OCI-LY1 (cell line): ENCODE measurements at regions not wholly inside any gene's neighbourhood (a gene's known extent, or its start where the extent isn't known, plus 50 kb on each side); places are given as distances from the start of the nearest gene placed in this dataset.

Experiments
- H2AFZ ChIP-seq: fragments of 200-600 bp; sonication (generic), shearing (Covaris generic); 2 replicates; pipeline ENCODE4 v1.6.0; 2014; ENCODE audit warnings: antibody characterized with exemption, mild to moderate bottlenecking, low read length
- H3F3A ChIP-seq: fragments of 200-600 bp; sonication (generic), shearing (Covaris generic); 2 replicates; pipeline ENCODE4 v1.6.0; 2014; ENCODE audit warnings: mild to moderate bottlenecking, antibody characterized with exemption, low read length, moderate library complexity; ENCODE audit not compliant: insufficient read depth
- H3K27ac ChIP-seq: fragments of 200-600 bp; sonication (generic); 2 replicates; pipeline ENCODE4 v1.5.1; 2014; ENCODE audit warnings: low read length, mixed run types, mild to moderate bottlenecking, low read depth; ENCODE audit not compliant: poor library complexity, severe bottlenecking
- H3K27me3 ChIP-seq: fragments of 200-600 bp; sonication (generic); 2 replicates; pipeline ENCODE4 v1.6.0; 2014; ENCODE audit warnings: antibody characterized with exemption, mild to moderate bottlenecking, low read length, moderate library complexity; ENCODE audit not compliant: insufficient read depth
- H3K36me3 ChIP-seq: fragments of 200-600 bp; sonication (generic); 2 replicates; pipeline ENCODE4 v1.6.1; 2014; ENCODE audit warnings: mild to moderate bottlenecking, antibody characterized with exemption, low read length, moderate library complexity, mixed read lengths; ENCODE audit not compliant: insufficient read depth
- H3K4me1 ChIP-seq: fragments of 200-600 bp; sonication (generic); 2 replicates; pipeline ENCODE4 v1.5.1; 2014; ENCODE audit warnings: mild to moderate bottlenecking, low read length, moderate library complexity; ENCODE audit not compliant: insufficient read depth, severe bottlenecking
- H3K4me2 ChIP-seq: fragments of 200-600 bp; sonication (generic), shearing (Covaris generic); 2 replicates; pipeline ENCODE4 v1.6.1; 2014; ENCODE audit warnings: low read length
- H3K4me3 ChIP-seq: fragments of 200-600 bp; sonication (generic); 2 replicates; pipeline ENCODE4 v1.5.1; 2014; ENCODE audit warnings: low read length, low read depth, mild to moderate bottlenecking, mixed read lengths; ENCODE audit not compliant: poor library complexity, severe bottlenecking
- H3K79me2 ChIP-seq: fragments of 200-600 bp; shearing (Covaris generic); 2 replicates; pipeline ENCODE4 v1.6.1; 2016; ENCODE audit warnings: mixed run types, low read length, mixed read lengths; ENCODE audit not compliant: insufficient read depth
- H3K9ac ChIP-seq: fragments of 200-600 bp; sonication (generic), shearing (Covaris generic); 2 replicates; pipeline ENCODE4 v1.6.1; 2014; ENCODE audit warnings: mild to moderate bottlenecking, low read length, mixed read lengths
- H3K9me2 ChIP-seq: fragments of 200-600 bp; sonication (generic), shearing (Covaris generic); 2 replicates; pipeline ENCODE4 v1.6.1; 2014; ENCODE audit warnings: low read depth, mild to moderate bottlenecking, low read length, mixed read lengths
- H3K9me3 ChIP-seq: fragments of 200-600 bp; shearing (Covaris generic); 2 replicates; pipeline ENCODE4 v1.6.1; 2014; ENCODE audit warnings: low read length, mixed read lengths
- H4K20me1 ChIP-seq: fragments of 200-600 bp; sonication (generic), shearing (Covaris generic); 2 replicates; pipeline ENCODE4 v1.6.0; 2016; ENCODE audit warnings: mild to moderate bottlenecking, low read length; ENCODE audit not compliant: insufficient read depth
- CTCF ChIP-seq: fragments of 200-600 bp; sonication (generic), shearing (Covaris generic); IDR thresholded peaks from 2 replicates; pipeline ENCODE4 v1.5.1; 2017; ENCODE audit warnings: mild to moderate bottlenecking, antibody characterized with exemption, low read length, moderate library complexity, mixed read lengths
- EZH2 ChIP-seq: fragments of 200-600 bp; sonication (generic), shearing (Covaris generic); IDR thresholded peaks from 2 replicates; pipeline ENCODE4 v1.8.0; 2017; ENCODE audit warnings: borderline replicate concordance, mixed run types, mild to moderate bottlenecking, antibody characterized with exemption, low read length, moderate library complexity, mixed read lengths

GRCh38 chr4:111204797-111205196, 581.9 kb upstream of the PITX2 start:
- H3K4me1 ChIP-seq, result no peaks in the 10 kb centered on the region
- H3K9me2 ChIP-seq, result no peaks in the 10 kb centered on the region
- no peaks in the 10 kb centered on the region for H4K20me1 ChIP-seq
- H3K9ac ChIP-seq, result no peak overlapping the region
- no peaks in the 10 kb centered on the region for H3K79me2 ChIP-seq
- no peaks in the 10 kb centered on the region for H3K36me3 ChIP-seq
- no peaks in the 10 kb centered on the region for H3K9me3 ChIP-seq
- TF ChIP-seq CTCF (no peak), EZH2 (no peak)
- no peak overlapping the region for H2AFZ ChIP-seq
- H3K27me3 ChIP-seq, result no peaks in the 10 kb centered on the region
- no peak overlapping the region for H3K4me2 ChIP-seq
- no peak overlapping the region for H3K27ac ChIP-seq
- H3K4me3 ChIP-seq, result no peak overlapping the region
- no peaks in the 10 kb centered on the region for H3F3A ChIP-seq

GRCh38 chr4:111208970-111209369, 586.1 kb upstream of the PITX2 start:
- H3K9me3 ChIP-seq, result no peaks in the 10 kb centered on the region
- no peak overlapping the region for H3K27ac ChIP-seq
- H2AFZ ChIP-seq, result no peak overlapping the region
- TF ChIP-seq CTCF (no peak), EZH2 (no peak)
- H3K79me2 ChIP-seq, result no peaks in the 10 kb centered on the region
- no peaks in the 10 kb centered on the region for H3K9me2 ChIP-seq
- H3F3A ChIP-seq, result no peaks in the 10 kb centered on the region
- H3K4me3 ChIP-seq, result no peak overlapping the region
- H3K4me2 ChIP-seq, result no peak overlapping the region
- H3K36me3 ChIP-seq, result no peaks in the 10 kb centered on the region
- H3K9ac ChIP-seq, result no peak overlapping the region
- no peaks in the 10 kb centered on the region for H3K4me1 ChIP-seq
- no peaks in the 10 kb centered on the region for H3K27me3 ChIP-seq
- H4K20me1 ChIP-seq, result no peaks in the 10 kb centered on the region; the same call in 1 of the 2 replicates

- no peaks in the 10 kb centered on the region; the same call in 1 of the 2 replicates for H4K20me1 ChIP-seq
- no peak overlapping the region for H2AFZ ChIP-seq
- H3K36me3 ChIP-seq, result no peaks in the 10 kb centered on the region
- no peak overlapping the region for H3K9ac ChIP-seq
- H3K9me2 ChIP-seq, result no peaks in the 10 kb centered on the region
- no peaks in the 10 kb centered on the region for H3K9me3 ChIP-seq
- no peaks in the 10 kb centered on the region for H3F3A ChIP-seq
- H3K4me2 ChIP-seq, result no peak overlapping the region
- TF ChIP-seq EZH2, result no peak
- TF ChIP-seq CTCF, result no peak
- H3K4me3 ChIP-seq, result no peak overlapping the region
- H3K4me1 ChIP-seq, result no peaks in the 10 kb centered on the region
- no peaks in the 10 kb centered on the region for H3K79me2 ChIP-seq
- no peaks in the 10 kb centered on the region for H3K27me3 ChIP-seq
- H3K27ac ChIP-seq, result no peak overlapping the region
Measured at GRCh38 chr4:111209706-111210105, 586.8 kb upstream of the PITX2 start.
